GM21367 (cell line): ENCODE measurements at regions not wholly inside any gene's neighbourhood (a gene's known extent, or its start where the extent isn't known, plus 50 kb on each side); places are given as distances from the start of the nearest gene placed in this dataset.
"Not testable (repeated sequence)": the region's sequence is repeated elsewhere in the genome, so short reads cannot be mapped to it uniquely, and the experiment has no call there.

Source experiments
- ATAC-seq: cut with Tn5 transposase; IDR thresholded peaks from one replicate; pipeline ENCODE4 v1.9.1; 2021; ENCODE audit not compliant: unreplicated experiment

DNA sequence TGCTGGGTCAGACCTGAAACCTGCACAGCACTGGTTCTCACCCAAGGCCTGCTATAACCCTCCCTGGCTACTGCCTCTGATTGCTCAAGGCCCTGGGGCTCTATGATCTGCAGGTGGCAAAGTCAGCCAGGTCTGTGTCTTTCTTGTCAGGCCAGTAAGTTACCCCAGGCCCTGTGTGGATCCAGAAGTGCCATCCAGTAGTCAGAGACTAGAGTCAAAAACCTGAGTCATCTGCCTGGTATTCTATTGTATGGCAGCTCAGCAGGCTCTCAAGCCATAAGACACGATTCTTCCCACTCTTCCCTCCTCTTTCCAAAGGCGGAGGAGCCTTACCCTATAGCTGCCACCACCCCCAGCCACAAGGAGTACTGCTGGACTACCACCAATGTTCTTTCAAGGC lies 593.0 kb downstream of the FRK start:
- no peak for ATAC-seq

DNA sequence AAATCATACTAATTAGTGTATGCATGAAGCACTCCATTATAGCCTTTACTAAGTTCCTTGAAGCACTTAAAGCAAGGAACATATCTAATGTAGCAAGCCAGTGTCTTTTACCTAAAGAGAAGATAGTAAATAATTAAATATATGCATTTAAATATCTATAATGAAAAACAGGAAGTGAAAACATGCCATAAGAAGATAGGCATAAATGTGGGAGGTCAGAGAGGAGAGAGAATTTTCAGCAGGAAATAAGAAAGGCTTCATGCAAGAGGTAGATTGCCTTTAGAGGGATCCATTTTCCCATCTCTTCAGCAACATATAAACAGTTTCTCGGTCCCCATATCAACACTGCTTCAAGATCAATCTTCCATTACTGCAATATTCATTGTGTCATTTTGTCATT lies 599.8 kb downstream of the FRK start:
- no peak for ATAC-seq

DNA sequence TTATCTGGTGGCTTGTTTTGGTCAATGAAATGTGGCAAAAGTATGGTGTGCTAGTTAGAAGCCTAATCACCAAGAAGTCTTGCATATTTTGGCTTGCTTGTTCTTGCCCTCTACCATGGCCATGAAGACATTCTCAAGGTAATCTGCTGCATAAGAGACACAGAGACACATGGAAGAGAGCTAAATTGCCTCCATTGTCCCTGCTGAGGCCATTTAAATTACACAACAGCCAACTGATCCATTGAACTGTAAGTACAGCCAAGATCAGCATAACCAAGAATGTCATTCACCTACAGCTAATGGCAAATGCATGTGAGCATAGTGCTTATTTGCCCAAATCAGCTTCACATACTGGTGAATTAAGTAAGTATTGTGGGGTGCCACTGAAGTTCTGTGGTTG lies 603.8 kb downstream of the FRK start:
- no peak for ATAC-seq

DNA sequence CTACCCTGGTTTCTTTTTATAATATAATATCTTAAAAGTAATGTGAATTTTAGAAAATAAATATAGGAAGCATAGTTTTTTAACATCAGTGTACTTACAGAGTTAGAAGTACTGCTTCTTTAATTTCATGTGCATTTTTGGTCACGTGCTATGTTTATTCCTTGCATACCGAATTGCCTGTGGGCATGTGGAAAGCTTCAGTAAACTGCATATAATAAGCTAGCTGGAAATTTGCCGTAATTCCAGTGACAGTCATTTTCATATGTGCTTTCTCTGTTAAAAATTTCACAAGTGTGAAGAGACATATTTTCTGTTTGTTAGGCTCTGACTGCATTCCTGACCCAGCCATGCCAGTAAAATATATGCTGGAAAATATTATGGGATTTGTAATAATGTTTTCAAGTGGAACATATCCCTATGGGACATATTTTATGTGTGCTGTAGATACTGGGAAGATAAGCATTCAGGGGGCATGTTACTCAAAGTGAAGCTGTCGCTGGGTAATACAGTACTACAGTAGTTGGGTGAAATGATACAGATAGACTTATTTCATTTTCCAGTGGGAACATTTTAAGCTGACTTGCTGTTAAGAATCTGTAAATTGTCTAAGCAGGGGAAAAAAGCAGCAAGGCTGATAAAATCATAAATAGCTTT lies 616.7 kb downstream of the FRK start:
- ATAC-seq = no peak

DNA sequence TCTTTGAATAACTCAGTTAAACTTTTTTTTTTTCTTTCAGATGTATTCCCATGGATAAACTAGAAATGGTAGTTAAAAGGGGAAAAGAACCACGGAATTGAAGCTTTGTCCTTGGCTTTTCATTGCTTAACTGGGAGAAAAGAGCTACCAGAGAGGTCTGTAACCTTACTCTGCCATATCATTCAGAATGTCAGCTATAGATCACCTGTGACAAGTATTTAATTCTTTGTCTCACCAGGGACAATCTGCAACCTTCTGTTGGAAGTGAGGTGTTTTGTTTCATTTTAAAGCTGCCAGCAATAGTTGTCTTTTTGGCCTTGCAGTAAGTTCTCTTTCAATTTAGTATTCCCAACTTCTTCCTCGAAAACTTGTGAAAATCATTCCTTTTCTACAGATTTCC lies 618.4 kb downstream of the FRK start:
- no peak for ATAC-seq

DNA sequence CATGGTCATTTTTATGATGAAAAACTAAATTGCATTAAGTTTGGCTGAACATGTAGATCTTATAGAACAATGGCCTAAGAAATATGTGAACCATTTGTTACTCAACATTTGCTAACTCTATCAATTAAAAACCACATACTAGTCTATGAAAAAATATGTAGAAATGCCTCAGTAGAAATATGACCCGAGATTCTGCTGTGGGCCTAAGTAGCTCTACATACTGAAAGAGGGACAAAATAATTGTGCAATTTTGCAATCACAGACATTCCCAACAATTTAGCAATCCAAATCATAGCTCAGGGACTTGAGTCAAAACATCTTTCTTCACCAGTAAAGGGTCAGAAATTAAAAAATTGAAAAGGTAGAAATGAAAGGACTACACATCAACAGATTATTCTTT lies 619.0 kb downstream of the FRK start:
- ATAC-seq = no peak

DNA sequence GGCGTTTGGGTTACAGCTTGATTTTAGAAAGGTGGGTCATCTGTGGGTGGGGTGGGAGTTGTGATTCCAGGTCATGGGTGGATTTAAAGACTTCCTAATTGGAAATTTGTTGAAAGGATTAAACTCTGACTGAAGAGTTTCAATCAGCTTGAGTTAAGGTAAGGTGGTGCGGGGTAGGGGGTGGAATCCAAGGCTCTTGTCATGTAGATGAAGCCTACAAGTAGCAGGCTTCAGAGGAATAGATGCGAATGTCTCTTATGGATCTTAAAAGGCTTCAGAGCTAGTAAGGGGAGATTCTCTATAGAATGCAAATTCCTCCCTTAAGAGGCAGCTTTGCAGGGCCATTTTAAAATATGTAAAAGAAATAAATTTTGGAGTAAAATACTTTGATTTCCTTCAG lies 645.3 kb downstream of the FRK start:
- no peak for ATAC-seq

DNA sequence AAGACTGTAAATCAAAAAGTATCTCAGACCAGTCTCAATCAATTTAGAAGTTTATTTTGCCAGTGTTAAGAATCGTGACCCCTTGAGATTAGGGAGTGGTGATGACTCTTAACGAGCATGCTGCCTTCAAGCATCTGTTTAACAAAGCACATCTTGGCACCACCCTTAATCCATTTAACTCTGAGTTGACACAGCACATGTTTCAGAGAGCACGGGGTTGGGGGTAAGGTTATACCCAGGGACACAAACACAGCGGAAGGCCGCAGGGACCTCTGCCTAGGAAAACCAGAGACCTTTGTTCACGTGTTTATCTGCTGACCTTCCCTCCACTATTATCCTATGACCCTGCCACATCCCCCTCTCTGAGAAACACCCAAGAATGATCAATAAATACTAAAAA lies 645.8 kb downstream of the FRK start:
- not testable (repeated sequence) for ATAC-seq

DNA sequence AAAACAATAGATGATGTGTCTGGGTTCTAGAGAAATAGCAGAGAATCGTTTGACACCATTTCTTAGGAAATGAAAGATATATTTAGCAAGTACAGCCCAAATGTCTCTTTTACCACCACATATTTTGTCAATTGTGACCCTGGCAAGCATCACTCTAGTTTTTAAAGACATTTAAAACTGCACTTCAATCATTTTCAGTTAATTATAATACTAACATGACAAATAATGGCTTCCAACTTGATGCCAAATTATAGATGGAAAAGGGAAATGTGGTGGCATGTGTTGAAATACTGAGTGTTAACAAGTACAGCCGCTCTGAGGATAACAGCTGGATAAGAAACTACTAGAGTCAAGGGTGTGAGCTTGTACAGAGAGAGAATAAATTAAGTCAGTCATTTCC lies 648.9 kb downstream of the FRK start:
- no peak for ATAC-seq

DNA sequence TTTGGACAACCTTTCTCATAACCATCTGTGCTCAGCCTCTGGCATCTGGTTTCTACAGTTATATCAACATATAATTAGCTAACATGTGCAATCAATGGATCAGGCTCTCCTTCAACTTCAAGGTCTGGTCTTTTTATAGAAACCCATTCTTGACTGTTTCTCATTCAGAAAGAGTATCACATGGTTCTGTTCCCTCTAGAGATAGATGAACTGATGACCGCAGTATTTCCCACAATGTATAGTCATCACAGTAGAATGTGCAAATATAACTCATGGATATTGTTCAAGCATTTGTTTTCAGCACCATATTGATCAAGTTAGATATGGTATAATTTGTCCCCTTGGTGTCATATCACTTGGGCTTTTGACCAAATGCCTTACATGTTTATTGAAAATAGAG lies 656.2 kb downstream of the FRK start:
- no peak for ATAC-seq

DNA sequence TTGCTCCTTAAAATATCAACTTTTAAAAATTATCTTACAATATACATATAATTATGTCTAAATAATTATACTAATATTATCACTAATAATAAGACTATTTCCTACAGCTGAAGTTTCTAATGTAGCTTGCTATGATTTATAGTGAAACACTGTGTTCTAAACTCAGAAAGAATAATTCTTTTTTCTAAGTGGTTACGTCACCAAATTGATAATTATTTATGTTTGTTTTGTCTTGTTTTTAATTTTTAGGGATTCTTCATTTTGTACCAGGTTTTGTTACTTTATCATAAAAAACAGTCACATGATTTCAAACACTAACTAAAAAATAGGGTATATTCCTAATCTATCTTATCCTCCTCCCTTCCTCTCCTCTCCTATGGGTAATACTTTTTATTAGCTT lies 662.1 kb downstream of the FRK start:
- ATAC-seq = no peak

DNA sequence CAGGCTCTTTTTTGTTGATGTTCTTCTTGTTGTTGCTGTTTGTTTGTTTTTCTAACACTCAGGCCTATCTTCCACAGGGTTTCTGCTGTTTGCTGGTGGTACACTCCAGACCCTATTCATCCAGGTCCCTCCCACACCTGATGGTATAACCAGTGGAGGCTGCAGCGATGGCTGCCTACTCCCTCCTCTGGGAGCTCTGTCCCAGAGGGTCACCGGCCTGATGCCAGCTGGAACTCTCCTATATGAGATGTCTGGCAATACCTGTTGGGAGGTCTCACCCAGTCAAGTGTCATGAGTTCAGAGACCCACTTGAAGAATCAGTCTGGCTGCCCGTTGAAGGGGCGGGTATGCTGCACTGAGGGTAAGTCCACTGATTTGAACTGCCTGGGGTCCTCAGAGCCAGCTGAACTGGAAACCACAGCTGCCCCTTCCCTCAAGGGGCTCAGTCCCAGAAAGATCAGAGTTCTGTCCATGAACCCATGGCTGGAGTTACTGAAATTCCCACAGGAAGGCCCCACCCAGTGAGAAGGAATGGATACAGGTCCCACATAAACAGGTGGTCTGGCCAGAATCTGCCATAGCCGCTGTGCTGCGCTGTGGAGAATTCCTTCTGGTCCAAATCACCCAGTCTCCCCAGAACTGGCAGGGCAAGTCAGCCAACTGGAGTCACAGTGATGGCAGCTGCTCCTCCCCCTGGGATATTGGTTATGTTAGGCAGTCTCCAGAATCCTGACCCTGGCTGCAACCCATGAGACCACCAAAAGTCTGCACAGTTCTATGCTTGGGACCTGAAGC lies 664.4 kb downstream of the FRK start:
- no peak for ATAC-seq

DNA sequence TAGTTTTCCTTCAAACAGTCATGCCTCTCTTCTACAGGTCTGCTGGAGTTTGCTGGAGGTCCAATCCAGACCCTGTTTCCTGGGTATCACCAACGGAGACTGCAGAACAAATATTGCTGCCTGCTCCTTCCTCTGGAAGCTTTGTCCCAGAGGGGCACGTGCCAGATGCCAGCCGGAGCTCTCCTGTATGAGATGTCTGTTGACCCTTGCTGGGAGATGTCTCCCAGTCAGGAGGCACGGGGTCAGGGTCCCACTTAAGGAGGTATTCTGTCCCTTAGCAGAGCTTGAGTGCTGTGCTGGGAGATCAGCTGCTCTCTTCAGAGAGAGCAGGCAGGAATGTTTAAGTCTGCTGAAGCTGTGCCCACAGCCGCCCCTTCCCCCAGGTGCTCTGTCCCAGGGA lies 666.9 kb downstream of the FRK start:
- no peak for ATAC-seq

DNA sequence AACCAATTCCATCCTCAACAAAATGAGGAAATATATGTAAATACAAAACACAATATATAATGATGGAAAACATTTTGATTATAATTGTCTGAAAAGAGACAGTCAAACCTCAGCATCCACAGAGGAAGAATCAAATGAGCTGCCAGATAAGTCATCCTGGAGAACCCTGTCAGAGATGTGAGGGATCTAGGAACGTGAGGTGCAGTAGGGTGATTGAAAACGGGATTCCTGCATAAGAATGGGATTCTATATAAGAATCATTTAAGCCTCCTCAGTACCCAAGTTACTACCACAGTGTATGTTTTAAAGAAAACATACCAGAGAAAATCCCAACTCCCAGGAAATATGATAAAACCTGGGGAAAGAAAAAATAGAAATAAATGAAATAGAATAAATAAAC lies 690.5 kb downstream of the FRK start:
- ATAC-seq = no peak

DNA sequence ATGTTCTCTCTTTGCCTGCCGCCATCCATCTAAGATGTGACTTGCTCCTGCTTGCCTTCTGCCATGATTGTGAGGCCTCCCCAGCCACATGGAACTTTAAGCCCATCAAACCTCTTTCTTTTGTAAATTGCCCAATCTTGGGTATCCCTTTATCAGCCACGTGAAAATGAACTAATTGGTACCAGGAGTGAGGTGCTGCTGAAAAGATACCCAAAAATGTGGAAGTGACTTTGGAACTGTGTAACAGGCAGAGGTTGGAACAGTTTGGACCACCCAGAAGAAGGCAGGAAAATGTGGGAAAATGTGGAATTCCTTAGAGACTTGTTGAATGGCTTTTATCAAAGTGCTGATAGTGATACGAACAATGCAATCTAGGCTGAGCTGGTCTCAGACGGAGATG lies 694.9 kb downstream of the FRK start:
- no peak for ATAC-seq

DNA sequence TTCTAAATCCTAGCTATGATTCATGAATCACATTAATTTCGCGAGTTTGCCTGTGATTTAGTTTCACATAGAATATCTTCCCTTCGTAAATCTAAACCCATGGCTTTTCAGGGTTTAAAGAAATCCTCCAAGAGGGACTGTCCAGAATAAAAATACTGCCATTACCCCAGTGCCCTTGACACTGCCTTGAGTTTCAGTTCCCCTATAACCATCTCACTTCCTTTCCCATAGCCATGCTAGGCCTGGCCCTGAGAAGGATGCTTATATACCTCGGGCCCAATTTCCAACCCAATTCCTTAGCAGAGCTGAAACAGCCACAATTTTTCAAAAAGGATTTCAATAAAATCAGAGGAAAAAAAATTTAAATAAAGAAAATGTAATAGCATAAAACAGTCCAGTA lies 697.3 kb downstream of the FRK start:
- ATAC-seq = peak; percentile 83

DNA sequence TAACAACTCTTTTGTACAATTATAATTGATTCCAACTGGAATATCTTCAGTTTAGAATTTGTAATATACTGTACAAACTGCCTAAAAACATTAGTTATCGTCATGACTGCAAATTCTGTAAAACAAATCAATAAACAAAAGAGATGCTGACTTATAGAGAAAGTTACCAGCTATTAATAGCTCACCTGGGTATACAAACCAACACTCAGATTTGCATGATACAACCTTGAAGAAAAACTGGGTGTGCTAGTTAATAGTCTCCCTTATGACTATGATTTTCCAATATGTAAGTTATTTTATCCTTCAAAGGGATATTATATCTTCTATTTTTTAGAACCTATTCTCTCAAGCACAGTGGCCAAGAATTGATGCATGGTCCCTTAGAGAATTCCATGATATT lies 698.5 kb downstream of the FRK start:
- ATAC-seq = no peak

DNA sequence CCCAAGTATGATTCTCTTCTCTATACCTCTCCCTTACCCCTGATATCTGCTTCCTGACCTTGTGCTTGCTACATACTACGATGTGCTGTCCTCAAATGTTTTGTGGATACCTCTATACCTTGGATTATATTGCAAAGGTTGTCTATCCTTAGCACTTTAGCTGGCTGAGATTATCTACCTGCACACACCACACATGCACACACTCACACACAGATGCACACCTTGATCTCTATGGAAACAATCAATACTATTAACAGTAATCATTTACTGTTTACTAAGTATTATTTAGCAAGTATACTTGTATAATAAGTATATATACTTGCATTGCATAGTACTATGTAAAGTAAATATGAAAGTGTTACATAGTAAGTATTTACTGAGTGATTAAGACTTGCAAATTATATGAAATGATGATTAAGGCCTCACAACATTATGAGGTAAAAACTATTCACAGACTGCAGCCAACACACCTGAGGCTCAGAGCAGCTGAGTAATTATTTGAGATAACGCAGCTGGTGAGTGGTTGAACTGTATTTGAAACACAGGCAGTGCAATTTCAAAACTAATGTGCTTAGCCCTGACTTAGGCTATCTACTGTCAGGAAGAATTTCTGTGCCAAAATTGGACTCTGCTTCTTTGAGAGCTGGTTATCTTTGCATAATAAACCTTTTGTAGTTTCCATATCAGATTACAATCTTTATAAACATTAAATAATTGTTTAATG lies 699.9 kb downstream of the FRK start:
- no peak for ATAC-seq

DNA sequence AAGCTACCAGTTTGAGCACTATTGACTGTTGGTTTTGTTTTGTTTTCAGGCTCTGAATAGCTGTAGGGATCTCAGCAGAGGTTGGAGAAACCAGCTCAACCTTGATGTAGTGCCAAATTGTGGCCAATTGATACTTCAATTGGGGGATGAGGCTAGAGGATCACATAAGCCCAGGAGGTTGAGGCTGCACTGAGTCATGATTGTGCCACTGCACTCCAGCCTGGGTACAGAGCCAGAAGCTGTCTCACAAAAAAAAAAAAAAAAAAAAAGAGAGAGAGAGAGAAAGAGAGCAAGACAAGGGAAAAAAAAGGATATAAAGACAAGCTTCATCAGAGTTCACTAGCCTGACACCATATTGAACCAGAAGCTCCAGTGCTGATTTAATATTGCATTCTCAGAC lies 702.1 kb downstream of the FRK start:
- ATAC-seq = no peak

DNA sequence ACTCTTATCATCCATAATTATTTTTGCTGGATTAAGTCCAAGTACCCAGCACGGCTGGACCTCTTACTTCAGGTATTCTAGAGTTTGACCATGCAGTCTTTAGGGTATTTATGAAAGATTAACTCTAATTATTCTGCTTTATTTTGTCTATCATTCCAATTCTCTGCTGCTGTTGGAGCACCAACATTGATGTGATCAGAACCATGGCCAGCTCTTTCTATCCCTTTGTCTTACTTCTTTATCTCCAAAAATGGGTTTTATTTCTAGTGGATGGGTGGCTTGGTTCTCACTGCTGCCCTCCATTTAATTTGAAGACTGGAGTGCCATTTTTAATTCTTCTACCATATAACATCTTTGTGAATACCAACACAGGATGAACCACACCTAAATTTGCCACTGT lies 704.3 kb downstream of the FRK start:
- no peak for ATAC-seq

DNA sequence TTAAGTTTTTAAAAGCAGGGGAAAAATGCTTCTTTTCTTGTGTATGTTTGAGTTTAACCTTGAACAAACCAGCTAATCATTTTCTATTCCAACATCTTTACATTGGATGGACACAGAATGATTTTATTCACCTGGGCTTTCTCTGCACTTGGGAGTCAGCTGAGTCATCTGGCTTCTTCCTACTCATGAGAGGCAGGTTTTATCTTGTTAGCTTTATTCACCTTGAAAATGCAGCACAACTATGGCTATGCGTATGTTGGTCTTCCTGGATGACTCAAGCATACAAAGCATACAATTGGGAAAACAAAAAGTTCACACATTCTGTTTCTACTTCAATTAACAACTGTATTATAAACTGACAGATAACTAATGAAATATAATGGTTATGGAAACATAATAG lies 737.7 kb downstream of the FRK start:
- ATAC-seq = no peak

DNA sequence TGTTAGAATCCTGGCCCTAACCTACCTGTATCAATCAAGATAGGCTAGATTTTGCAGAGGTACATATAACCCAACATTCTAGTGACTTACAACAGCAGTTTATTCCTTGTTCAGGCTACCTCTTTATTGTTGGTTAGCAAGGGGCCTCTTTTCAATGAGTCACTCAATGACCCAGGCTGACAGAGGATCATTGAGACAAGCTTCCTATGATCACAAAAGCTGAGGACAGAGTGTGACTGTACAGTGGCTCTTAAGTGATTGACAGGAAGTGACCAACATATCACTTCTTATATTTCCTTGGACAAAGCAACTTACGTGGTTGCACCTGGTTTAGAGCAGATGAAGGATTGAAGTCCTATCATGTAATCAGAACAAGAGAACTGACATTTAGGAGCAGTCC lies 740.9 kb downstream of the FRK start:
- no peak for ATAC-seq
